Loucy (cell line): ENCODE measurements at regions not wholly inside any gene's neighbourhood (a gene's known extent, or its start where the extent isn't known, plus 50 kb on each side); places are given as distances from the start of the nearest gene placed in this dataset.

Source experiments
- H2AFZ ChIP-seq: fragments of 200-600 bp; sonication (generic); 2 replicates; pipeline ENCODE4 v1.6.0; 2016; ENCODE audit warnings: antibody characterized with exemption, mild to moderate bottlenecking, low read length, moderate library complexity
- H3F3A ChIP-seq: fragments of 200-600 bp; 2 replicates; pipeline ENCODE4 v1.6.0; 2016; ENCODE audit warnings: antibody characterized with exemption, low read depth, mild to moderate bottlenecking
- H3K27me3 ChIP-seq: fragments of 200-600 bp; sonication (generic); 2 replicates; pipeline ENCODE4 v1.6.1; 2014; ENCODE audit warnings: low read length, mild to moderate bottlenecking; ENCODE audit not compliant: insufficient read depth, poor library complexity, severe bottlenecking
- H3K36me3 ChIP-seq: fragments of 200-600 bp; sonication (generic); 2 replicates; pipeline ENCODE4 v1.6.1; 2016; ENCODE audit warnings: low read length; ENCODE audit not compliant: insufficient read depth
- H3K4me1 ChIP-seq: fragments of 200-600 bp; sonication (generic); 2 replicates; pipeline ENCODE4 v1.5.1; 2014; ENCODE audit warnings: low read length, mild to moderate bottlenecking; ENCODE audit not compliant: insufficient read depth, poor library complexity, severe bottlenecking
- H3K4me2 ChIP-seq: fragments of 200-600 bp; sonication (generic); 2 replicates; pipeline ENCODE4 v1.6.0; 2014; ENCODE audit warnings: antibody characterized with exemption, low read length, low read depth, mild to moderate bottlenecking; ENCODE audit not compliant: poor library complexity, severe bottlenecking
- H3K4me3 ChIP-seq: fragments of 200-600 bp; sonication (generic); 2 replicates; pipeline ENCODE4 v1.5.1; 2014; ENCODE audit warnings: low read length, mild to moderate bottlenecking, mixed read lengths; ENCODE audit not compliant: poor library complexity, severe bottlenecking
- H3K79me2 ChIP-seq: fragments of 200-600 bp; sonication (generic); 2 replicates; pipeline ENCODE4 v1.6.1; 2014; ENCODE audit warnings: low read length; ENCODE audit not compliant: insufficient read depth
- H3K9ac ChIP-seq: fragments of 200-600 bp; sonication (generic); 2 replicates; pipeline ENCODE4 v1.6.0; 2014; ENCODE audit warnings: mild to moderate bottlenecking, low read depth, low read length, moderate library complexity; ENCODE audit not compliant: poor library complexity, severe bottlenecking
- H3K9me2 ChIP-seq: fragments of 200-600 bp; sonication (generic); replicated peaks from 2 replicates; pipeline ENCODE4 v1.6.1; 2016; ENCODE audit warnings: low read depth, low read length, mixed read lengths
- H3K9me3 ChIP-seq: fragments of 200-600 bp; sonication (generic); 2 replicates; pipeline ENCODE4 v1.6.1; 2014; ENCODE audit warnings: mild to moderate bottlenecking, antibody characterized with exemption, low read length, low read depth; ENCODE audit not compliant: insufficient read depth
- H4K20me1 ChIP-seq: fragments of 200-600 bp; sonication (generic); 2 replicates; pipeline ENCODE4 v1.6.0; 2014; ENCODE audit warnings: antibody characterized with exemption, low read length, mild to moderate bottlenecking; ENCODE audit not compliant: insufficient read depth, poor library complexity, severe bottlenecking
- CTCF ChIP-seq: fragments of 200-600 bp; sonication (generic); conservative IDR thresholded peaks from 2 replicates; pipeline ENCODE4 v1.5.1; 2014; ENCODE audit warnings: mild to moderate bottlenecking, antibody characterized with exemption, low read length
- EZH2phosphoT487 ChIP-seq: fragments of 200-600 bp; IDR thresholded peaks from 2 replicates; pipeline ENCODE4 v1.6.1; 2018; ENCODE audit warnings: antibody characterized with exemption, mild to moderate bottlenecking, moderate library complexity, borderline replicate concordance

- H2AFZ ChIP-seq, result no peak overlapping the region
- no peaks in the 10 kb centered on the region for H3K36me3 ChIP-seq
- no peak overlapping the region for H3K4me3 ChIP-seq
- H3K9ac ChIP-seq, result no peak overlapping the region
- H4K20me1 ChIP-seq, result no peaks in the 10 kb centered on the region
- no peak overlapping the region for H3K4me2 ChIP-seq
- H3K9me3 ChIP-seq, result no peaks in the 10 kb centered on the region
- no peaks in the 10 kb centered on the region for H3K4me1 ChIP-seq
- no peaks in the 10 kb centered on the region for H3F3A ChIP-seq
- no peaks in the 10 kb centered on the region for H3K27me3 ChIP-seq
- no peak for TF ChIP-seq EZH2phosphoT487
- no peak for TF ChIP-seq CTCF
- no peaks in the 10 kb centered on the region for H3K79me2 ChIP-seq
- no peaks in the 10 kb centered on the region for H3K9me2 ChIP-seq
Observed at GRCh38 chr4:177596035-177596434, 153.8 kb upstream of the AGA start.

GRCh38 chr4:177596991-177597390, 154.8 kb upstream of the AGA start:
- H3K27me3 ChIP-seq, result no peaks in the 10 kb centered on the region
- no peaks in the 10 kb centered on the region for H3K79me2 ChIP-seq
- no peaks in the 10 kb centered on the region for H3K9me3 ChIP-seq
- H3K36me3 ChIP-seq, result no peaks in the 10 kb centered on the region
- no peak overlapping the region for H3K4me2 ChIP-seq
- TF ChIP-seq CTCF (no peak), EZH2phosphoT487 (no peak)
- no peak overlapping the region for H3K4me3 ChIP-seq
- no peaks in the 10 kb centered on the region for H3K9me2 ChIP-seq
- no peaks in the 10 kb centered on the region for H3F3A ChIP-seq
- no peaks in the 10 kb centered on the region for H4K20me1 ChIP-seq
- no peaks in the 10 kb centered on the region for H3K4me1 ChIP-seq
- no peak overlapping the region for H3K9ac ChIP-seq
- no peak overlapping the region for H2AFZ ChIP-seq

GRCh38 chr4:177605252-177605651, 163.0 kb upstream of the AGA start:
- H3K36me3 ChIP-seq, result no peaks in the 10 kb centered on the region
- H3K9ac ChIP-seq, result no peak overlapping the region
- H3K9me2 ChIP-seq, result no peaks in the 10 kb centered on the region
- no peaks in the 10 kb centered on the region for H3K4me1 ChIP-seq
- H4K20me1 ChIP-seq, result no peaks in the 10 kb centered on the region
- TF ChIP-seq EZH2phosphoT487, result no peak
- TF ChIP-seq CTCF, result no peak
- no peak overlapping the region for H3K4me2 ChIP-seq
- H3F3A ChIP-seq, result no peaks in the 10 kb centered on the region
- H3K79me2 ChIP-seq, result no peaks in the 10 kb centered on the region
- peaks cover 3% of the 10 kb centered on the region; the same call in 1 of the 2 replicates for H3K9me3 ChIP-seq
- no peak overlapping the region for H3K4me3 ChIP-seq
- H2AFZ ChIP-seq, result no peak overlapping the region
- H3K27me3 ChIP-seq, result no peaks in the 10 kb centered on the region
